CD14-positive monocyte (primary cell): ENCODE measurements at regions not wholly inside any gene's neighbourhood (a gene's known extent, or its start where the extent isn't known, plus 50 kb on each side); places are given as distances from the start of the nearest gene placed in this dataset.

Experiments used
- DNase-seq, 3 donors: peaks; one replicate each; pipeline ENCODE4 v3.0.0-alpha.2; 2011 to 2022
- H2AFZ ChIP-seq: 2 replicates; pipeline ENCODE4 v1.6.0; 2012; ENCODE audit warnings: mild to moderate bottlenecking, low read depth, low read length, inconsistent platforms; ENCODE audit not compliant: insufficient read depth, poor library complexity, severe bottlenecking
- H3K27ac ChIP-seq, 2 donors: 1 replicate in 1 of 2; 2 replicates in 1 of 2; pipeline ENCODE4 v1.5.1; 2012 to 2013; ENCODE audit warnings: low read length in 2 of 2, control low read depth in 1 of 2, inconsistent platforms in 1 of 2, low read depth in 1 of 2, mild to moderate bottlenecking in 1 of 2
- H3K27me3 ChIP-seq, 2 donors: one replicate each; pipeline versions ENCODE4 v1.6.0 to v1.6.1; 2011 to 2013; ENCODE audit warnings: low read length in 2 of 2; ENCODE audit not compliant: control insufficient read depth in 2 of 2, insufficient read depth in 2 of 2
- H3K36me3 ChIP-seq, 2 donors: replicated peaks in 1 of 2; 1 replicate in 1 of 2; 2 replicates in 1 of 2; pipeline versions ENCODE4 v1.5.1 to v1.6.1; 2012 to 2013; ENCODE audit warnings: low read length in 2 of 2, control low read depth in 1 of 2, inconsistent platforms in 1 of 2, mild to moderate bottlenecking in 1 of 2; ENCODE audit not compliant: insufficient read depth in 2 of 2, control insufficient read depth in 1 of 2
- H3K4me1 ChIP-seq, 2 donors: 1 replicate in 1 of 2; 2 replicates in 1 of 2; pipeline versions ENCODE4 v1.5.1 to v1.6.1; 2012 to 2013; ENCODE audit warnings: low read length in 2 of 2, control low read depth in 1 of 2, inconsistent platforms in 1 of 2, mild to moderate bottlenecking in 1 of 2, moderate library complexity in 1 of 2; ENCODE audit not compliant: insufficient read depth in 2 of 2, control insufficient read depth in 1 of 2
- H3K4me2 ChIP-seq: replicated peaks from 2 replicates; pipeline ENCODE3; 2012; ENCODE audit warnings: low read length, moderate library complexity, mild to moderate bottlenecking; ENCODE audit not compliant: poor library complexity, severe bottlenecking; ENCODE audit errors: extremely low read depth
- H3K4me3 ChIP-seq, 3 experiments: fragments of 200-600 bp in 1 of 3; sonication (generic) in 1 of 3; replicated peaks in 1 of 3; 1 replicate in 2 of 3; 2 replicates in 1 of 3; pipeline ENCODE4 v1.5.1; 2011 to 2013; ENCODE audit warnings: low read length in 3 of 3, mild to moderate bottlenecking in 3 of 3, control low read depth in 2 of 3, low read depth in 2 of 3, inconsistent platforms in 1 of 3, moderate library complexity in 1 of 3
- H3K79me2 ChIP-seq: 2 replicates; pipeline ENCODE4 v1.6.0; 2012; ENCODE audit warnings: mild to moderate bottlenecking, control low read depth, inconsistent platforms, low read length, moderate library complexity; ENCODE audit not compliant: insufficient read depth
- H3K9ac ChIP-seq: 2 replicates; pipeline ENCODE4 v1.6.0; 2017; ENCODE audit warnings: low read length, mild to moderate bottlenecking; ENCODE audit not compliant: insufficient read depth, poor library complexity, severe bottlenecking
- H3K9me3 ChIP-seq, 2 donors: replicated peaks in 1 of 2; 1 replicate in 1 of 2; 2 replicates in 1 of 2; pipeline versions ENCODE4 v1.5.1 to v1.6.1; 2012 to 2013; ENCODE audit warnings: low read length in 2 of 2, control low read depth in 1 of 2; ENCODE audit not compliant: control insufficient read depth in 1 of 2, insufficient read depth in 1 of 2
- H4K20me1 ChIP-seq: 2 replicates; pipeline ENCODE4 v1.6.0; 2012; ENCODE audit warnings: mild to moderate bottlenecking, low read length, control low read depth, moderate library complexity; ENCODE audit not compliant: insufficient read depth
- H3K27ac Mint-ChIP-seq, 7 donors: one replicate each; pipeline ENCODE4 v1.8.0; 2020; ENCODE audit warnings: mild to moderate bottlenecking in 7 of 7, mixed read lengths in 7 of 7, moderate library complexity in 6 of 7, inconsistent platforms in 2 of 7
- H3K27me3 Mint-ChIP-seq, 3 donors: one replicate each; pipeline ENCODE4 v1.8.0; 2021 to 2022; ENCODE audit warnings: low read depth in 3 of 3, mild to moderate bottlenecking in 3 of 3, mixed read lengths in 3 of 3, moderate library complexity in 3 of 3, inconsistent platforms in 1 of 3
- H3K36me3 Mint-ChIP-seq, 2 donors: one replicate each; pipeline ENCODE4 v1.8.0; 2020; ENCODE audit warnings: mixed read lengths in 2 of 2, inconsistent platforms in 1 of 2, mild to moderate bottlenecking in 1 of 2
- H3K4me1 Mint-ChIP-seq: one replicate; pipeline ENCODE4 v1.8.0; 2020; ENCODE audit warnings: mild to moderate bottlenecking, mixed read lengths
- H3K4me3 Mint-ChIP-seq, 2 donors: one replicate each; pipeline ENCODE4 v1.8.0; 2020; ENCODE audit warnings: mild to moderate bottlenecking in 2 of 2, mixed read lengths in 2 of 2, moderate library complexity in 1 of 2
- H3K9me3 Mint-ChIP-seq, 7 donors: one replicate each; pipeline ENCODE4 v1.8.0; 2020 to 2022; ENCODE audit warnings: mixed read lengths in 7 of 7, mild to moderate bottlenecking in 6 of 7, moderate library complexity in 6 of 7, inconsistent platforms in 2 of 7
- WGBS: methylation state at CpG from one replicate; pipeline ENCODE4 v1.1.5; 2013; ENCODE audit warnings: missing lambda C conversion rate; ENCODE audit not compliant: insufficient coverage; 5-methylcytosine and 5-hydroxymethylcytosine counted together
- intact Hi-C, 2 donors: fragments of 100-400 bp; cut with micrococcal nuclease; formaldehyde crosslinking; loops; one replicate each; pipeline versions ENCODE4 v1.15.0 to v1.15.1; 2023
- TF ChIP-seq, protein P1 (sequence below): fragments of 200-600 bp; IDR thresholded peaks from one replicate; pipeline ENCODE4 v1.8.0; 2022; ENCODE audit warnings: antibody characterized with exemption, mild to moderate bottlenecking

- Histone ChIP-seq H3K9ac (no peak overlapping the region), H3K4me1 (no peaks in the 10 kb centered on the region), H3K4me2 (no peak overlapping the region), H3K36me3 (no peaks in the 10 kb centered on the region), H3K27ac (no peak overlapping the region), H2AFZ (no peak overlapping the region), H3K4me3 (no peak overlapping the region), H3K9me3 (peaks cover 4 to 9% of the 10 kb centered on the region in 2 donors), H3K27me3 (no peaks in the 10 kb centered on the region), H4K20me1 (no peaks in the 10 kb centered on the region), H3K79me2 (no peaks in the 10 kb centered on the region)
- no peak for DNase-seq
- Mint-ChIP-seq H3K27me3 (no peaks in the 10 kb centered on the region), H3K36me3 (no peaks in the 10 kb centered on the region), H3K9me3 (peaks cover 0 to 11% (median 5%) of the 10 kb centered on the region in 7 donors), H3K4me3 (no peak overlapping the region), H3K4me1 (no peaks in the 10 kb centered on the region), H3K27ac (no peak overlapping the region)
- 57% methylated on average over 3 of the region's 8 CpGs for WGBS
- TF ChIP-seq, protein P1, sequence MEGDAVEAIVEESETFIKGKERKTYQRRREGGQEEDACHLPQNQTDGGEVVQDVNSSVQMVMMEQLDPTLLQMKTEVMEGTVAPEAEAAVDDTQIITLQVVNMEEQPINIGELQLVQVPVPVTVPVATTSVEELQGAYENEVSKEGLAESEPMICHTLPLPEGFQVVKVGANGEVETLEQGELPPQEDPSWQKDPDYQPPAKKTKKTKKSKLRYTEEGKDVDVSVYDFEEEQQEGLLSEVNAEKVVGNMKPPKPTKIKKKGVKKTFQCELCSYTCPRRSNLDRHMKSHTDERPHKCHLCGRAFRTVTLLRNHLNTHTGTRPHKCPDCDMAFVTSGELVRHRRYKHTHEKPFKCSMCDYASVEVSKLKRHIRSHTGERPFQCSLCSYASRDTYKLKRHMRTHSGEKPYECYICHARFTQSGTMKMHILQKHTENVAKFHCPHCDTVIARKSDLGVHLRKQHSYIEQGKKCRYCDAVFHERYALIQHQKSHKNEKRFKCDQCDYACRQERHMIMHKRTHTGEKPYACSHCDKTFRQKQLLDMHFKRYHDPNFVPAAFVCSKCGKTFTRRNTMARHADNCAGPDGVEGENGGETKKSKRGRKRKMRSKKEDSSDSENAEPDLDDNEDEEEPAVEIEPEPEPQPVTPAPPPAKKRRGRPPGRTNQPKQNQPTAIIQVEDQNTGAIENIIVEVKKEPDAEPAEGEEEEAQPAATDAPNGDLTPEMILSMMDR, result no peak
- intact Hi-C loops, result no loop called here
These were observed 1913.1 kb upstream of the PIK3C3 start for GRCh38 chr18:40041951-40042350.

DNA sequence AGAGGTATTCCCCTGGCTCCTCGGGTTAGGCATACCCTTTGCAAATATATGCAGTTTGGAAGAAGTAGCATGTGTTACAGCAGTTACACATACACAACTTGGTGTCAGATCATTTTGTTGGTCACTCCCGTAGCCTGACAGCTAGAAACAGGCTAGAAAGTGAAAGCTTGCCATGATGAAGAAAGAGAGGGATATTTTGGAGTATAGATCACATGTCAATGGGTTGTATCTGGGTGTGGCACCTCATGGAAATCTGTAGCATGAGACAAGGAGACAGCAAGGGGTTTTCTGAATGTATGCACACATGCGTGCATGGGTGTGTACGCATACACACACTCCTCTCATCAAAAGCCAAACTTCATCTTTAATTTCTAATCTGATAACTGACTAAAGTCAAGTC, 1914.5 kb upstream of the PIK3C3 start:
- H3K79me2 ChIP-seq, result no peaks in the 10 kb centered on the region
- no peak overlapping the region for H3K4me2 ChIP-seq
- Mint-ChIP-seq H3K27me3 (no peaks in the 10 kb centered on the region), H3K27ac (no peak overlapping the region), H3K9me3 (peaks cover 0 to 6% (median 3%) of the 10 kb centered on the region in 7 donors), H3K4me3 (no peak overlapping the region), H3K36me3 (no peaks in the 10 kb centered on the region), H3K4me1 (no peaks in the 10 kb centered on the region)
- H3K9me3 ChIP-seq, result peaks cover 4% of the 10 kb centered on the region in 2 donors
- H2AFZ ChIP-seq, result no peak overlapping the region
- intact Hi-C loops, result no loop called here
- TF ChIP-seq, protein P1, result no peak
- H3K27me3 ChIP-seq, result no peaks in the 10 kb centered on the region
- H3K4me3 ChIP-seq, result no peak overlapping the region
- no peak overlapping the region for H3K27ac ChIP-seq
- H3K9ac ChIP-seq, result no peak overlapping the region
- WGBS, result 93% methylated on average over 3 of the region's 4 CpGs
- no peaks in the 10 kb centered on the region for H4K20me1 ChIP-seq
- H3K4me1 ChIP-seq, result no peaks in the 10 kb centered on the region
- DNase-seq, result no peak
- H3K36me3 ChIP-seq, result no peaks in the 10 kb centered on the region
